HG03108 (cell line): ENCODE measurements at regions not wholly inside any gene's neighbourhood (a gene's known extent, or its start where the extent isn't known, plus 50 kb on each side); places are given as distances from the start of the nearest gene placed in this dataset.

Source experiments
- ATAC-seq: cut with Tn5 transposase; IDR thresholded peaks from one replicate; pipeline ENCODE4 v1.9.1; 2021; ENCODE audit warnings: moderate library complexity; ENCODE audit not compliant: unreplicated experiment

DNA sequence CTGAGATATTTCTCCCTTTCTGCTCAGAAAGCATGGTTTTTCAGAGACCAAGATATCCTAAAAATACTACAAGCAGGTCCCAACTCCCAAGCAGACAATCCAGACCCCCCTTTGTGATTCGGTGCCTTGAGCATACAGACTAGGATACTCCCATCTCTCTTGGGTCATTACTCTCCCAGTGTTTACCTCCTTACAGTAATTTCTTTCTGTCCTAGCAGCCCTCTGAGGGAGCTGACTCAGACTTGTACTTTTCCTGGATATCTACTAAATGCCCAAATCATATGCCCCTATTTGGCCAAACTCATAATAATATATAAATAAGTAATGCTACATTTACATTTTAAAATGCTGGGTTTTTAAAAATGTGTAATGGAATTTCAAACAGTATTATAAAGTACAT is 355.6 kb downstream of the LRIG3 start:
- no peak for ATAC-seq

DNA sequence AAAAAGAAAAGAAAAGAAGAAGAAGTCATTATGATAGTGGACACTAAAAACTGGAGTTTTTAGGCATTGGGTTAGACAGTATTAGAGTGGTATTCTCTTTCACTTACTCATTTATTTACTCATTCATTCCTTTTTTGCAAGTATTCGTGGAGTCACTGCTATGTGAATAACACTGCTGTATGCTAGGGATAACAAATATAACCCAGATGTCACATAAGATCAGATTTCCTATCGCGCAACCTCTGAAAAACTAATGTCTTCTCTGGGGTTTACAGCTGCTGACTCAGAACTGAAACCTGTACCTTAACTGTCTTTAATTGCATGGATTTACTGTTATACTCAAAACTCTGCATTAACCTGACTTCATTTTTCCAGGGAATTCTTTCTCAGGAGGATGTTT is 353.7 kb downstream of the LRIG3 start:
- no peak for ATAC-seq

DNA sequence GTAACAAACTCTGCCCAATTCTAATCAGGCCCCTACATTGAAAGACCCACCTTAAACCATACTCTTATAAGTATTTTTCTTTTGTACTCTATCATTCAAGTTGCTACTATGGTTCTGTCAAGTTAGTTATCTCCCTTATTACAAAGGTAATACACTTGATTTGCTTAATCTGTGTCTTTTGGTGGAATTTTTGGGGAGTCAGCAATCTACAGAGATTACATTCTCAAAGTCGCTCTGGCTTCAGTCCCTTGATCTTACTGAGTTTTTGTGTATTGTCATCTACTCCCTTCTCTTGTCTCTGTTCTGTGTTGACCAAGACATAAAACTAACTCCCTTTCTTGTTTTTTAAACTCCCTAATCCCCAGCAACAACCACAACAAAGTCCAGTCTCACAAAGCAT is 353.1 kb downstream of the LRIG3 start:
- no peak for ATAC-seq

DNA sequence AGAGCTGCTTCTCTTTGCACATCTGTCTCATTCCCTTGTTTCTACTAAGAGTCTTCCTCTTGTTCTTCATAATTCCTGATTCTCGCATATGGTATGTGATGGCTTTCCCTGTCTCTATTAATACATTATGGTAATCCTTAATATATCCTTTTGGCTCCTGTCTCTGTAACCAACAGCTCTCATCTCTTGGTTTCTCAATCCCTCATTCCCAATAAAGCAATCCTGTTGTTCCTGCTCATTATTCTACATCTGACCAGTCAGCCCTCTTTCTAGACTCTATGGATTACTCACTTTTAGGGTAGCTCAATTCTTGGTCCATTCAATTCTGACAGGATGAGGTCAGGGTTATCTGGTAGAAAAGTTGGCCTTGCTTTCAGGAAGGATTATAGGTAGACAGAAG is 349.9 kb downstream of the LRIG3 start:
- ATAC-seq = no peak

- ATAC-seq = no peak
Measured at GRCh38 chr12:58575256-58575655, 345.0 kb downstream of the LRIG3 start.

DNA sequence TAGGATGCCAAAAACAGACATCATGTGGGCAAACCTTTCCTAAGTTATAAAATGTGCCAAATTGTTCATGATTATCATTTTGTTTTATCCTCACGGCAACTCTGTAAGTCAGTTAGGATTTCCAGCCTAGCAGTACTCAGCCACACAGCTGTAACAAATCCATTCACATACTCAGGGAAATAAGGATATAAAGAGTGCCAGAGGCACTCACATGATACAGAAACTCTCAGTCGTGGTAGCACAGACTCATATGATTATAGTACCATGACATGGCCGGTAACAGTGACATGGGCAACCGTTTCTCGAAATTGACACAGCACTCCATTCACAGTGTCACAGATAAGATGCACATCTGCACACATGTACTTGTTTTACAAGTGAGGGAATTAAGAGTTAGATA is 344.2 kb downstream of the LRIG3 start:
- ATAC-seq = no peak

GRCh38 chr12:58576916-58577315 is 343.4 kb downstream of the LRIG3 start:
- ATAC-seq = no peak

DNA sequence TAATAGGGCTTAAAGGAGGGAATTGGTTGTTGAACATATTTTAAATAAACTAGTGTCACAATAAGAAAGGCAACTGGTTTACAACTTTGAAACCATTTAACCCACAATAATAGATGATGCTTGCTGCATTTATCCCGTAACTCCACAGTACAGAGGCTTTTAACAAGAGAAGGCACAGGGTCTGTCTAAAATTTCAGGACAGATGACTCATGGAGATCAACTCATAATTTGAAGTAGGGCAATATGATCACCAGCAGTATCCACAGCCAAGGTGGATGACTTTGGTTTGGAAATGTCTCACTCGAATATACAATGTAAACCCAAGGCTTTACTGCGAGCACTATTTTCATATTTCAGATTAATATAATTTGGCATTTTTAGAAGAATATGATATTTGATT is 340.2 kb downstream of the LRIG3 start:
- no peak for ATAC-seq

DNA sequence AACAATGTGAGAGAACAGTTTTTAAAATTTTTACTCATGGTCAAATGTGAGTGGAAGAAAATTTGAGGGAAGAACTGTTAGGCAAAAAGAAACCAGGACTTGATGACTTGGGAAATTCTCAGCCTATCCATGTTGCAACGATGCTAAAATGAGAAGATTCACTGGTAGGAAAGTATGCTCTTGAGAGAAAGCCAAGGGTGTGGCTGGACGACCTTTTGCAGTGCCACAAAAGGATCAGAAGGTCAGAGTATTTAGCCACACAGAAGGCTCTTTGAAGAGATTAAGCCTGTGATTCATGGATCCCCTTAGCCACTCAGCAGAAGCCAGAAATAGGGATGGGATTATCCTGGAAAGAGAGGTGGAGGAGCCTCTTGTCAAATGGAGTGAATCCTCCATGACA is 336.8 kb downstream of the LRIG3 start:
- ATAC-seq = no peak

DNA sequence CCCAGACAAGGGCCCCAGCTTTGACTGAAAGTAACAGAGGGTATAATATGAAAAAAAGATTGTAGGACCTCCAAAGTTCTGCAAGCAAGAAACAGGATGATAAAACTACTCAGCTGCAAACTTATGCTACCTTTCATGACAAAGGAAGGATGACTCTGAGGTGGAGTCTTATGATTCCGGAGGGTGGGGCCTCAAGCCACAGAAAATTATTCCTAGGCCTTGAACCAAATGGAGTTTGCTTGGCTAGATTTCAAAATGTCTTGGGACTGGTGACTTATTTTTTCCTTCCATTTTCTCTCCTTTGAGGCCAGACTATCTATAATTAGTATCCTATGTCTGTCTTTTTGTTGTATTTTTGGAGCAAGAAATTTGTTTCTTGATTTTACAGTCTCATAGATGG is 336.4 kb downstream of the LRIG3 start:
- ATAC-seq = no peak

DNA sequence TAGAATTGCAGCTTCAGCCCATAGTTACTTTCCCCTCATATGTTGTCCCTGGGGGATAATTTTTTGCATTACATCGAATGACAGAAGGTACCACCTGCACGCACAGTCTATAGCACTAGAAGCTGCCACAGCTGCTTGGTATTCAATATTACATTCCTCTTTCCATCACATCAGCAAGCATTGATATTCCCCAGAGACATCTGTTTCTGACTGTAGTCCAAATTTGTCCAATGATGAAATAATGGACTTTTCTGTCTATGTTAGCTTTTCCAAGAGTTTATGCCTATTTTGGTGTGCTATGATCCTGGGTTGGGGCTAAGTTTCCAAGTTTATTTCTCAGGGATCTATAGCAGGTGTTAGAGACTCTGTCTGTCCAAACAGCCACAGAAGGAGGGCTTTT is 335.4 kb downstream of the LRIG3 start:
- no peak for ATAC-seq

DNA sequence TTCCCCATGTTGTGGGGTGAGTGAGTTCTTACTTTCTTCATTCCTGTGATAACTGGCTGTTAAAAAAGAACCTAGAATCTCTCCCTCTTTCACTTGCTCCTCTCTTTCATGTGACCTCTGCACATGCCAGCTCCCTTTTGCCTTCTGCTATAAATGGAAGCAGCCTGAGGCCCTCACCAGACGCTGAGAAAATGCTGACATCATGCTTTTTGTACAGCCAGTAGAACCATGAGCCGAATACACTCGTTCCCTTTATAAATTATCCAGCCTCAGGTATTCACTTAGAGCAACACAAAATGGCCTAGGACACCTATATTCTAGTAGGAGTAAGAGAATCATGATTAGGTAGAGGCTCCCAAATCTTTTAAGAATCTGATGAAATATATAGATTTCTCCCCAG is 333.5 kb downstream of the LRIG3 start:
- ATAC-seq = no peak

DNA sequence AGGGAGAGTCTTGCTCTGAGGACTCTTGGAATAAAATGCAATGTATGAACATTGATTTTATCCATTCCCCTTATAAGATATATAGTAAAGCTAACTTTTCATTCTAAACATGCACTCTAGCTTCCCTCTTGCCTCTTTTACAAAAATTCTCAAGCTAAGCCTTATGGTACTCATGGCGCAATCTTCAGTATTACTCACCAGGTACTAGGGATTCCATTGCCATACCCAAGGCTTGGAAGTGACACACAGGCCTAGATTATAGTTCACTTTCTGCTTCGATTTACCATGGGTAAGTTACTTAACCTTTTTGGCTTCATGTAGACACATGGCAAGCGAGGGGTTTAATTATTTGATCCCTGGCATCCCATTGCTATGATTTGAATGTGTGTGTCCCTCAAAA is 331.5 kb downstream of the LRIG3 start:
- ATAC-seq = no peak

DNA sequence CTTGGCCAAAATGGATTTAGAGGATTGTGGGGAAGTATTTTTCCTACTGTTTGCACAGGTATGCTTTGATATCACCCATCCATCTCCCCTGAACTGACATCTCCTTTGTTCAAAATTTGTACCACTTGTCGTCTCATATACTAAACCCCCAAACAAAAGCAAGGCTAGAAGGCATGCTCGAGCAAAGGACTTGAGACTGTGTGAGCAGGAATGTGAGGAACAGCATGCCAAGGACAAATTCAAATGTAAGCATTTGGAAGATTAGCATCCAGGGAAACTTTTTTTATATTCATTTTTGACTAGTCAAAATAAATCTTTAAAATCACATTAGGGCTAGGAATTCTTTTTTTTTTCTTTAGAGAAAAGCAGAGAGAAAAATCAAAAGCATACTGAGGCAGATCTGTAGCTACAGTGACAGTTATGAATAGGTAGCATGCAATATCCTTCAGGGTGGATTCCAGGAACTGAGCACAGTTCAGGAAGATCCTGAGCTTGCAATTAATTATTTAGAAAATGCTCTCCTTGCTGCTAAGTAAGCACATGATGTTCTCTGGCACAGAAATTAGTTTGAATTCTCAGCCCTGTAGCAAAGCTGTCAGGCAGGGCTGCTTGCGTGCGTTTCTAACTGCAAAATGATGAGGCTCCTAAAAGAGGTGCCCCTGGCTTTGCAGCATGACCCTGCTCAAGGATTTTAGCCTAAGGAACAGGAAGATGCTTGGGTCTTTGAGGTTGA is 327.7 kb downstream of the LRIG3 start:
- ATAC-seq = no peak

DNA sequence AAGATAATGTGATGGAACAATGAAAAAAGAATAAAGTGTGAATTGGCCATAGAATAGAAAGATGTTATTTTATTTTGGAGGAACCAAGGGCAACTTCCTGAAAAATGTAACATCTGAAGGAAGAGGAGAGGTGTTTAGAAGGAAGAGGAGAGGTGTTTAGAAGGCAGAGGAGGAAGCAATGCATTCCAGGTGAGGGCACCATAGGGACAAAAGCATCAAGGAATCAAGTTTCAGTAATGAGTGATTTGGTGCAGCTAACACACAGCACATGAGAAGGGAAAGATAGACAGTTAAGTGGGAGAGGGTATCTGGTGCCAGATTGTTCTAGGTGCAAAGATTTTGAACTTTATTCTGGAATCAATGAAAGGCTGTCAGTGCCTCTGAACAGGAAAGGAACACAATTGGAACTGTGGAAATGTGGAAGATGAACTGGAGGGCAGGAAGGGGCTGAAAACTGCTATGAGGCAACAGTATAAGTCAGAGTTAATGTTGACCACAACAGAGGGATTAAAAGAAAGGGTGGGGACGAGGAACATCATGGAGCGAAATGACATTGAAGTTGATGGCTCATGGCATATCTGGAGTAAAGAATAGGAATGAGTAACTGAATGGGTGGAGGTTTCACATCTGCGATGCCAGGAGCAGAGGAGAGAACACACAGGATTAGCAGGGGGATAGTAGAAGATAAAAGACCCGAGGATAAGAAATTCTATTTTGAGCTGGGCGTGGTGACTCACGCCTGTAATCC is 326.6 kb downstream of the LRIG3 start:
- no peak for ATAC-seq

- ATAC-seq = no peak
Measured at GRCh38 chr12:58596381-58596780, 323.9 kb downstream of the LRIG3 start.

GRCh38 chr12:58601529-58601928 is 318.8 kb downstream of the LRIG3 start:
- no peak for ATAC-seq

- ATAC-seq = no peak
Measured at GRCh38 chr12:58602179-58602578, 318.1 kb downstream of the LRIG3 start.

GRCh38 chr12:58602736-58603135 is 317.6 kb downstream of the LRIG3 start:
- no peak for ATAC-seq

GRCh38 chr12:58607805-58608204 is 312.5 kb downstream of the LRIG3 start:
- no peak for ATAC-seq

DNA sequence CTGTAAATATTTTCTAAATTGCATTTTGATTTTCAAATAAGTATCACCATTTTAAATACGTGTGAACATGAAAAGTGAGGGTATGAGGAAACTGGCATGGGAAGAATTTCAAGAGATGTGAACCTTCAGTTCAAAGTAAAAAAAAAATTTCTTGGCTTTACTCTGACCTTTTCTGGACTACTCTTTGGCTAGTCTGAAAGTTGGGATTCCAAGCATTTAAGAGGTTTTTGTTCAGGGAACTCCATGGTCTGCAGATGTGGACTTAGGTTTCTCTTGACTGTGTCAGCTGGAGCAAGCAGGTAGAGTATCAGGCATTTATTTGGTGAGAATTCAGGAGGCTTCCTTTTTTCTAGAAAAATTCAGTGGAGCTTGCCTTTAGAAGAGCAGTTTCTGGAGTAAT is 311.6 kb downstream of the LRIG3 start:
- no peak for ATAC-seq

DNA sequence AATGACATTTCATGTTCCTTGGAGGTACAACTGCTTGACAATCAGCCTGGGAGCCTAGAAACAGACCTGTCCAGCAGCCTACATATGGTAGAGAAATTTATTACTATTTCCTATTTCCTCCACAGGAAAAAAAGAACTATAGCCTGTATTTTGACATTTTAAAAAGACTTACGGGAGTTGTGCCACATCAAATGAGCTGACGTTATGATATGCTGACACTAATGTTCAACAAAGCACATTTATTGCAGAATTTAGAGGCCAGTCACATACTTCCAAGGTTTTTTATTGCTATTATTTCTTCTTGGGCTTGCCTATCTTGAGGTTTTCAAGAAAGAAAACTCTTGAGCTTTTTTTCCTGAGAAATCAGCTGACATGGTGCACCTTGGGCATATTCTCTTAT is 305.3 kb downstream of the LRIG3 start:
- no peak for ATAC-seq

- no peak for ATAC-seq
Measured at GRCh38 chr12:58615576-58615975, 304.7 kb downstream of the LRIG3 start.
